T-helper 2 cell treated with Interferon-gamma antibody and Interleukin-4, amounts not matched to agents 100 ng/mL and 5 ng/mL, for 36 hours (primary cell): ENCODE measurements at regions not wholly inside any gene's neighbourhood (a gene's known extent, or its start where the extent isn't known, plus 50 kb on each side); places are given as distances from the start of the nearest gene placed in this dataset.
"Not testable (repeated sequence)": the region's sequence is repeated elsewhere in the genome, so short reads cannot be mapped to it uniquely, and the experiment has no call there.

Experiments
- intact Hi-C: fragments of 100-400 bp; cut with micrococcal nuclease; formaldehyde crosslinking; loops from one replicate; pipeline ENCODE4 v1.15.1; 2023

- intact Hi-C loops: no loop called here
Measured at GRCh38 chr17:27200476-27200875, 93.4 kb upstream of the WSB1 start.

- intact Hi-C loops: no loop called here
Measured at GRCh38 chr17:27203241-27203640, 90.7 kb upstream of the WSB1 start.

GRCh38 chr17:27206447-27206846 lies 87.5 kb upstream of the WSB1 start:
- intact Hi-C loops: no loop called here

- intact Hi-C loops: no loop called here
Measured at GRCh38 chr17:27207073-27207513, 86.8 kb upstream of the WSB1 start.

- intact Hi-C loops: not testable (repeated sequence)
Measured at GRCh38 chr17:27208370-27208769, 85.5 kb upstream of the WSB1 start.

GRCh38 chr17:27209316-27209715 lies 84.6 kb upstream of the WSB1 start:
- intact Hi-C loops: no loop called here

- intact Hi-C loops: not testable (repeated sequence)
Measured at GRCh38 chr17:27210809-27211208, 83.1 kb upstream of the WSB1 start.

- intact Hi-C loops: no loop called here
Measured at GRCh38 chr17:27216836-27217235, 77.1 kb upstream of the WSB1 start.

GRCh38 chr17:27217631-27218030 lies 76.3 kb upstream of the WSB1 start:
- intact Hi-C loops: no loop called here

GRCh38 chr17:27218041-27218440 lies 75.9 kb upstream of the WSB1 start:
- intact Hi-C loops: no loop called here

- intact Hi-C loops: no loop called here
Measured at GRCh38 chr17:27218719-27219488, 75.0 kb upstream of the WSB1 start.

GRCh38 chr17:27222515-27222914 lies 71.4 kb upstream of the WSB1 start:
- intact Hi-C loops: no loop called here

GRCh38 chr17:27224526-27225315 lies 69.2 kb upstream of the WSB1 start:
- intact Hi-C loops: no loop called here

GRCh38 chr17:27226611-27227230 lies 67.2 kb upstream of the WSB1 start:
- intact Hi-C loops: no loop called here

- intact Hi-C loops: no loop called here
Measured at GRCh38 chr17:27230996-27231395, 62.9 kb upstream of the WSB1 start.

GRCh38 chr17:27232328-27232727 lies 61.6 kb upstream of the WSB1 start:
- intact Hi-C loops: no loop called here

- intact Hi-C loops: no loop called here
Measured at GRCh38 chr17:27233059-27233458, 60.9 kb upstream of the WSB1 start.

- intact Hi-C loops: no loop called here
Measured at GRCh38 chr17:27233776-27234175, 60.1 kb upstream of the WSB1 start.

- intact Hi-C loops: loop anchor here (1.0 to 2.0 kb wide), 4 partner anchors 58 to 414 kb away; partner anchors contain the start of gene WSB1
Measured at GRCh38 chr17:27236717-27237315, 57.1 kb upstream of the WSB1 start.

- intact Hi-C loops: loop anchor here (2.0 kb wide), 1 partner anchor 57 kb away; the partner anchor contains the start of gene WSB1
Measured at GRCh38 chr17:27237890-27238289, 56.0 kb upstream of the WSB1 start.

GRCh38 chr17:27239046-27239445 lies 54.9 kb upstream of the WSB1 start:
- intact Hi-C loops: no loop called here

- intact Hi-C loops: no loop called here
Measured at GRCh38 chr17:27239584-27239983, 54.3 kb upstream of the WSB1 start.
